Dermis microvascular lymphatic vessel endothelial cell (primary cell): ENCODE measurements at regions not wholly inside any gene's neighbourhood (a gene's known extent, or its start where the extent isn't known, plus 50 kb on each side); places are given as distances from the start of the nearest gene placed in this dataset.
"Not testable (repeated sequence)": the region's sequence is repeated elsewhere in the genome, so short reads cannot be mapped to it uniquely, and the experiment has no call there.

Experiments
- DNase-seq, 2 donors: peaks; one replicate each; pipeline versions ENCODE4 v3.0.0 to v3.0.0-alpha.2; 2010; ENCODE audit warnings: low read depth in 2 of 2

DNA sequence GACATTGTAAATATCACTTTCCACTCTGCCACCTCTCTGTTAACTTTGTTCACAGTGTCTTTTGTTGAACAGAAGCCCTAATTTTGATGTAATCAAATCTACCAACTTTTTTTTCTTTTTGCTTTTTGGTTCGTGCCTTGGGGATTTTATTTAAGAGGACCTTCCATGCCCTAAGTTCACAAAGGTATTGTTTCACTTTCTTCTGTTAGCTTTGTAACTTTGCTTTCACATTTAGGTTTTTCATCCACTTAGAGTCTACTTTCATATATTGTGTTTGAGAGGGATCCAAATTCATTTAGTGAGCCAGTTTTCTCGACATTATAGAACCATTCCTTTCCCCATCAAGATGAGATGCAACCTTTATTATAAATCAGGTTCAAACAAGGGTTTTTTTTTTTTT lies 275.7 kb upstream of the CRY1 start:
- no peak for DNase-seq

DNA sequence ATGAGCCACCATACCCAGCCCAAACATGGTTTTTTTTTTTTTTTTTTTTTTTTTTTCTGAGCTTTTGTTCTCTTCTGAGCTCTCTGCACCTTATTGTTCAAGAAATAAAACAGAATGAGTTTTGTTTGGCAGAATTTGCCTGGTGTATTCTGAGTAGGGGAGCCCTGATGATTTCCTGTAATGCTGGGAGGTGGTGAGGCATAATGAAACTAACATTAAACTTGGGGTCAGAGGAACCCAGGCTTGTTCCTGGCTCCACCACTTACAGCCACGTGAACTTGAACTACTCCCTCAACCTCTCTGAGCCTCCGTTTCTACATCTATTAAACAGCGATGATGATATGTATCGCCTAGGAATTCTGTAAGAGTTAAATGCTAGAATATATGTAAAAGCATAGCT lies 276.3 kb upstream of the CRY1 start:
- DNase-seq: no peak

DNA sequence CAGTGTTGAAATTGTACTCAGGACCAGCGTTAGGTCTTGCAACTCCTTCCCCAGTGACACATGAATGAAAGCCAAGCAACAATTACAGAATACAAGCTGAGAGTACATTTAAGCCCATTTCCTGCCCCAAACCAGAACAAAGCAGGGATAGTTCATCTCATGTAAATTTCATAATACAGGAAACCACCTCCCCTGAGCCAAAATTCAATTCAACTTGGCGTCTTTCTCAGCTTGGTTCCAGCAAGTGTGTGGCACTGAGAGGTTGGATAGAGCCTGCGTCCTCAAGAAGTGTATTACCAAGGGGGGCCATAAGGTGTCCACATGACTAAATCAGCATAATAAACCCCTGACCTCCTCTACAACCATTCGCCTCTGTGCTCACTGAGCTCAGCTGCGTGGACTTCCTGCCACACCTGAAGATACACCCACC lies 278.9 kb upstream of the CRY1 start:
- peak in 1 of 2 donors; percentile 10 for DNase-seq

DNA sequence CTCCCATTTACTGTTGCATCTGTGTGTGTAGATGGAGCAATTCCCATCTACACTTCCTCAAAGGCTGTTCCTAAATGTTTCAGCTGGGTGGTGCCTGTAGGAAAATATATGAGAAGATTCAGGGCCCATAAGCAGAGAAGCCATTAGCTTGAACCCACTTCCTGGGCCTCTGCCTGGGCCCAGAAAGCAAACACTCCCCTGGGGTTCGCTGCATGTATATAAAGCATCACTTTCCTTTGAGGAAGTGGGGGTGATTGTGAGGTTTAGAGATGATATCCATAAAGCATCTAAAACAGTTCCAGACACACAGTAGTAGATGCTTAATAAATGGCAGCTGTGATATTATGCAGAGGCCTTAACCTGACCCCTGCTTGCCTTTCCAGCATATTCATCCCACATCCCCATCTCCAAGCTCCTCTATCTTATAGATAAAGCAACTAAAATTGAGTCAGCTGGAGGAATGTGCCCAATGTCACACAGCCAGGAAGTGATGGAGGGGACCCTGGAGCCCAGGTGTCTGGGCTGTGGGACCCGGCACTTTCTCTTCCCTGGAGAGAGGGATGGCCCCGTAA lies 280.0 kb upstream of the CRY1 start:
- DNase-seq: no peak

DNA sequence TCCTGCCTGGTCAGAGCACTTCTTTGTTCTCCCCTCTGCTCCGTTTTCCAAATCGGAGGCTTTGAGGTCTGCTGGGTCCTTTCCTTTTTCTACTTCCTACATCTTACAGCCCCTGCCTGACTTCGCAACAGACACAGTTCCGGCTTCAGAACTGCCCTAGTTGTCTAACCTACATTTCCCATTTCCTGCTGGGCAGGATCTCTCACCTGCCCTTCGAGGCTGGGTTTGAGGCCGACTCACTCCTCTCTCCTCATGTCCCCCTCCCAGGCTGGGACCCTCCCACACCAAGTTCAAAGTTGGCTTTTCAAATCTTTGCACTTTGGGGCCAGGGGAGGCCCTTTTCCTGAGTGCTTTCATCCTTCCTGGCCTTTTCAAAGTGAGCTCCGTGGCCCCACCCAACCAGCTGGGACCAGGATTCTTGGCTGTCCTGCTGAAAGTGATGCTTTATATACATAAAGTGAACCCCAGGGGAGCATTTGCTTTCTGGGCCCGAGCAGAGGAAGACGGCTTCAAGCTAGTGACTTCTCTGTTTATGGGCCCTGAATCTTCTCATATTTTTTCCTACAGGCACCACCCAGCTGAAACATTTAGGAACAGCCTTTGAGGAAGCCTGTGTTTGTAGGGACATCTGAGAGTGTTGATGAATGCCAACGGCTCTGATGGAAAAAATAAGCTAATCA lies 281.0 kb upstream of the CRY1 start:
- no peak for DNase-seq

DNA sequence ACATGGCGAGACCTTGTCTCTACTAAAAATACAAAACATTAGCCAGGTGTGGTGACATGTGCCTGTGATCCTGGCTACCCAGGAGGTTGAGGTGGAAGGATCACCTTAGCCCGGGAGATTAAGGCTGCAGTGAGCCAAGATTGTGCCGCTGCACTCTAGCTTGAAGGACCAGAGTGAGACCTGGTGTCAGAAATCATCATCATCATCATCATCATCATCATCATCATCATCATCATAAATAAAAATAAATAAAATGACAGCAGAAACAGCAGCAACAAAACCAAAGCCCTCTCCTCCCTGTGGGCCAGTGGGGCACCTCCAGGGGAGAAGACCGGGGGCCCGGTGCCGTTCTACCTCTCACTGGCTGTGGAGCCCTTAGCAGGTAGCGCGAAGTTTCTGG lies 281.9 kb upstream of the CRY1 start:
- DNase-seq: no peak

DNA sequence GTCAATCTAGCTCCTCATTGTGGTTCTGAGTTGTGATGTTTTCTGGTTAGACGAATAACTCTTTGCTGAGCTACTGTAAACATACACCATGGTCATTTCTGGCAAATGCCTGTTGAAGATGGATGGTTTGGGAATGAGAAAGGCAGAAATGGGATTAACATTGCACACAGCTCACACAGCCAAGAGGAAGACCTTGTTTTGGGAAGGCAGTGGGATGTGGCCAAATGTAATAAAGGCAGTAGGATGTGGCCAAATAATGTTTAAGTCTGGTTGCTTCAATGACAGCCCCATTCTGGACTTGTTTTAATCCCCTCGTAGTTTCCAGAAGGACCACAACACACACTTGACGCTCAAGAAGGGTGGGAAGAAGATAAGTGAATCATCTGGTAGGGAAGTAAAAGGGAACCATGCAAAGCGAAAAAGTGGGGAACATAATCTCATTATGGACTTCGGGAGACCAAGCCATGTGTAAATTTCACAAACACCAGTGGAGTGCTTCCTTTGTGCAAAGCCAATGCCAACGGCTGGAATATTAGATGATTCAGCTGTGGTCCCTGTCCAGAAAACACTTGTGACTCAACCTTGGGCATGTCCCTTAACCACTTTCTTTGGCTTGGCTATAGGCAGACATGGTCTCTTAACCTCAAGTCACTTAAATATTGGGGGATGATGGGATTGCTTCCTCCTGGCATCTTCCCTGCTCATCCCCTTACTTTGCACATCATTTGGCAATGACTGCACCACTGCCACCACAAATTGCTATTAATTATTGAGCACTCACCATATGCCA lies 284.4 kb upstream of the CRY1 start:
- no peak for DNase-seq

DNA sequence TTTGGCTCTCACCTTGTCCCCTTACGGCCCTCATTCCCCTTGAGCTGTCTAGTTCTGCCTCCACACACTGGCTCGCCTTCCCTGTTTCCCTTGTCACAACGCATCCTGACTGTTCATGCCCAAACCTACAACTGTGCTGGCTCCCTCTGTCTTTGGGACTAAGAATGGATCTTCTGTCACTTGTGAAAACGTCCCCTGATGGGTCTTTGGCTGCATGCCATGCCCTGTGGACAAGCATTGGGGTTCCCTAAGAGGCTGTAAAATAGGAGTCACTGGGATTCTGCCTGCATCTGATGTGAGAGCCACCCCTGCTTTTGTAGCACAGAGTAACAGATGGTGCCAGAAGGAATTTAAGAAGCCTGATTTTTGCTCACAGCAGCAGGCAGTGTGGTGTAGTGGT lies 285.3 kb upstream of the CRY1 start:
- DNase-seq: no peak

DNA sequence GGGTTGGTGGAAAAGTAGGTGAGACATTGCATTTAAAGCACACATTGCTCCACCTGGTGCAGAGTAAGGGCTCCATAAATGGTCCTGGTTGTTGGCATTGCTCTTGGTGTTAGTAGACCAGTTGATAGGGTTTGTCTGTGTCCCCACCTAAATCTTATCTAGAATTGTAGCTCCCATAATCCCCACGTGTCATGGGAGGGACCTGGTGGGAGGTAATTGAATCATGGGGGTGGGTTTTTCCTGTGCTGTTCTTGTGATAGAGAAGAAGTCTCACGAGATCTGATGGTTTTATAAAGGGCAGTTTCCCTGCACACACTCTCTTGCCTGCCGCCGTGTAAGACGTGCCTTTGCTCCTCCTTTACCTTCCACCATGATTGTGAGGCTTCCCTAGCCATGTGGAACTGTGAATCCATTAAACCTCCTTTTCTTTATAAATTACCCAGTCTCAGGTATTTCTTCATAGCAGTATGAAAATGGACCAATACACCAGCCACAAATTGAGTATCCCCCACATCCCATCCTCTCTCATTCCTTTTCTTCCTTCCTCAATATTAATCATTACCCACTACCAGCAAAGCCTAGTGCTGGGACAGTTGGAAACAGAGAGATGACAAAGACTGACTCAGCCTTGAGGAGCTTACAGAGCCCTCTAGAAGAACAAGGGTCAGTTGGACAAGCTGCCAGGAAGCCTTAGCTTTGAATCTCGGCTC lies 285.9 kb upstream of the CRY1 start:
- not testable (repeated sequence) for DNase-seq

DNA sequence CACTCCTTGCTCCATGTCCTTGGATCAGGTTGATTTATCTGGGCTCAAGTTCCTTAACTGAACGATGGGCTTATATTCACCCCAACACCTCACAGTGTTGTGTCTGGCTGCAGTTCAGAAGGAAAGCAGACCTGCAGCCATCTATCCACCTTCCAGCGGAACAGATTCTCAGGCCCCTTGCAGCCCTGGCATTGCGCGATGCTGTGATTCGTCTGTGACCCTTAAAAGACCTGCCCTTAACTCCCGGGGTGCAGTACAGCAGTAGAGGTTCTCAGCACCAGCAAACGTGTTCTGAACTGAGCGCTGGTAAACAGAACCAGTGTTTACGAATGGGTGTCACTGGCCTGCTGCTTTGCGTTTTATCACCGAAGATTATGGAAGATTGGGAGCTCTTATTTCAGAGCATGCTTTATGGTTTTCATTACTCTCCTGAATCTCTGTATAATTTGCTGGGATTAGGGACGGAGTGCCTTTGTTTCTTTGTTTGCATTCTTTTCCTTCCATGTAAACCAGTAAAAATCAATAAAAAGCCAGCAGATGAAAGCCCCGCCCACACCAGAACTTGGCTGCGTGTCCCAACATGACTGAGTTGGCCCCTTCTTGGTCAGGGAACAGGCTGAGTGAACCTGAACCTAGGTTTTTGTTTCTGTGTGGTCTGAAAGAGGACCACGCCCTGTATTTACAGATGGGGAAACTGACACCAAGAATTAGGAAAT lies 286.7 kb upstream of the CRY1 start:
- no peak for DNase-seq

DNA sequence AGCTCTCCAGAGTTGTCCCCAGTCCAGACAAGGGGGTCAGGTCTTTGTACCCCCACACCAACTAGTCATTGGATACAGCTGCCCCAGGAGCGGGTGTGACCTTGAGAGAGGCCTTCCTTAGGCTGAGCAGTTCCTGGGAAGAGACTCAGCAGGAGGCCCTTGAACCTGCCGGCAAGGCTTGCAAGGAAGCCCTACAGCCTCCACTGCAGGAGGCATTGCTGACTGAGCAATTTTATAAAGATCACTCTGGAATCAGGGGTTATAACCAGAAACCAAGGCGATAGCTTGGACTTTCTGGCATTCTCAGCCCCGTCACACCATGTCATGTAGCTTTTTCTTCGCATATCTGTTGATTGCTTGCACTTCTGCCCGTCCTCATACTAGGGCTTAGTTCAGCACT lies 291.3 kb upstream of the CRY1 start:
- DNase-seq: no peak

DNA sequence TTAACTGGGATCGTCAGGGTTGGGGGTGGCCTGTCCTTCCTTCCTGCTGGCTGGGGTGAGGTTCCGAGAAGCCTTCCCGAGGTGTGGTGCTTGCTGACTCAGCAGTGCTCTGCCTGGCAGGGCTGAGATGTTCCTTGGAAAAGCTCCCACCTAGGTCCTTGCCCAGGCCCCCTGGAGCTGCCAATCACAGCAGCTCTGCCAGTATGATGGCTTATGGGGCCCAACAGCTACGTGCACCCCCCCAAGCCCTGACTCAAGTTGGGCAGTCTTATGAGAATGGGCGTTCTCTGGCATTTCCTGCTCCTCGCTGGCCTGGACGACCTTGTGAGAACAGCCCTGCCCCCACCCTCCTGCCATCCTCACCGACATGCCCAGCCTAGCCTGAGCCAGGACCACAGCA lies 292.2 kb upstream of the CRY1 start:
- no peak for DNase-seq

DNA sequence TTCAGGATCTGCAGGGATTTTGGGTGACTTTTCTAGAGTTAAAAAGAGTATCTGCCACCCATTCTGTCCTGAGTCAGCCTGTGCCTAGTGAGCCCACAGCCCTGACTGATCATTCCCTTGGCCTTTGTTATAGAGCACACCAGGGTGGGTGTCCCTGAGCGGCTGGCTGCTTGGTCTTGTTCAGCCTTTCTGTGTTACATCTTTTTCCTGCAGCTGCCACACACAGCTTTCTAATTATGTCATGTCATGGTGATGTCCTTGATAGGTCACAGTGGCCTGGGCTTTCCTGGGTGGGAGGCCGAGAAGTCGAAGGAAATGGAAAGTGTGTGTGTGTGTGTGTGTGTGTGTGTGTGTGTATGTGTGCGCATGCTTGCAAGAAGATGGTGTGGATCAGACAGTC lies 293.2 kb upstream of the CRY1 start:
- DNase-seq: no peak

DNA sequence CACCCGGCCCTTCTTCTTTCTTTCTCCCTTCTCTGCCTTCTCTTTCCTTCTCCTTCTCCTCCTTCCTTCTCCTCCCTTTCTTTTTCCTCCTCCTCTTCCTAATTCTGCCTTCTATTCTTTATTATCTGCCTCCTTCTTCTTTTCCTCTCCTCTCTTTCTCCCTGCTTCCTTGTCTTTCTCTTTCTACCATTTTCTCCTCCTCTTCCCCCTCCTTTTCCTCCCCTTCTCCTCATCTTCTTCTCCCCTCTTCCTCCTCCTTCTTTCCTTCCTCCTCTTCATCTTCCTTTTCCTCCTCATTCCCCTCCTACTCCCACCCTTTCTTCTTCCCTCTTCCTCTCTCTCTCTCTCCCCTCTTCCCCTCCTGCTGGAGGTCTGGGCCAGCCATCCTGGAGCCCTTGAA lies 294.9 kb upstream of the CRY1 start:
- DNase-seq: no peak

DNA sequence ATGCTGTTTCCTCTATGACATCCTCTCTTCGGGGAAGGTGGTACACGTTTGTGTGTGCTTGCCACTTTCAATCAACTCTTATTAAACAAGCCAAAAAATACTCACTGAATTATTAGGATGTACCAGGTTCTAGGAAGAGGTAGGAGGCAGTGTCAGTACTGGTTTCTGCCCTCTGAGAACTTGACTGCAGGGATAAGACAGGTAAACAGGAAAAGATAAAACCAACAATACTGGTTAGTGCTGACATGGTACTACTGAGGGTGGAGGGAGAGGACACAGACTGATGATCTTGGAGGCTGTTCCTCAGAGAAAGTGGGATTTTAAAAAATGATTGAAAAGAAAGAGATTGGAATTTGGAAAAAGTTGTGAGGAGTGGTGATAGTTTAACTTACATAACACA lies 295.2 kb upstream of the PWP1 start:
- DNase-seq: no peak

DNA sequence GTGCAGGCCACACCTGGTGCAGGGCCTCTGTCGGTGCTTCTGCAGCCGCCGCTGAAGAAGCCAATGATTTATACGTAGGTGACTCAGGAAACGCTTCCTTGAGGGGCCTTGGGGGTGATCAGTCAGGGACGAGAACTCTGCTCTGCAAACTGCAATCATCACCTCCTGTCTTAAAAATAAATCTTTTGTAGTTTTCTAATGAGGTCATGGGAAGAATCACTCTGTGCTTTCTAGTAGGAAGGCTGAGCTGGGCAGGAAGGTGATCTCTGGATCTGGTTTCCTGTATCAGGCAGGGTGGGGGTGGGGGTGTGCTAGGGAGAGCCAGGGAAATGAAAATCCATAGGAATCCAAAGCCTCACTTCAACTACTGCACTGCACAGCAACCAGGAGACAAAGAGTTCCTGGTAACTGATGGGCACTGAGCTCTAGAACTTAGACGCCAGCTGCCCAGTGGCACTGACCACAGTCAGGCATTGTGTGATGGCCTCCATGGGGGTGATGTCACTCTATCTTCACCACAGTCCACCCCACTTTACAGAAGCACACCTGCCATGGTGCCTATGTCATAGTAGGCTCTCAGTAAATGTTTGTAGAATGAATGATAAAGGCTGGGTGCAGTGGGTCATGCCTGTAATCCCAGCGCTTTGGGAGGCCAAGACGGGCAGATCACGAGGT lies 292.4 kb upstream of the PWP1 start:
- peak; percentile 11 to 55 for DNase-seq

DNA sequence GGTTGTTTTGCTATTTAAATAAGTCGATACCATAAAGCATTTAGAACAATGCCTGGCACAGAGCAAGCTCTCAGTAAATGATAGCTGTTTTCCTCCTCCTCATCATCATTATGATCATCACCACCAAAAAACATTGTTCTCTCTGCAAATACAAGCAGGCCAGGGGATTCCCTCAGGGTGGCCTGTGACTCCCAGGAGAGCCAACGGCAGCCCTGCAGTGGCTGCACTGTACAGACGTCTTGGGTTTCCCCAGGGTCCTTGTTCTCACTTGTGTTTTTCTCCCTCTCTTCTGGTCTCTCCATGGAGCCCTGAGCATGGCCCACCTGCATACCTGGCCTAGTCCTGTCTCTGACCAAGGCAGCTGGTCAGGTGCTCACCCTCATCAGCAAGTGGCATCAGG lies 290.9 kb upstream of the PWP1 start:
- no peak for DNase-seq

DNA sequence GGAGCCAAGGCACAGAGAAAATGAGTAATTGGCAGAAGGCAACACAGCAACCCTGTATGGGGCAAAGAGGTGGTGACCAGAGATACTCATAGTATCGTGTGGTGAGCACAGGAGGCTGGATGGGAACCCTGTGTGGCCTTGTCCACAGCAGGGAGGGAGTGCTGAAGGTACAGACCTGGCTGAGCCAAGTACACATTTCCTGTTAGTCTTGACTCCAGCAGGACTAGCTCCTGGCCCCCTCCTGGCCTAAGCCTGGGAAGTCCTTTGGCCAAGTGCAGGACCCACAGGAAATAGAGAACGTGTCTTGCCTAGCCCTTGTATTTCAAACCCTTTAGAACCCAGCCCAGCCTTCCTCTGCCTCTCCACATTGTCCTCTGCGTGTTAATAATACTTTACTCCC lies 289.8 kb upstream of the PWP1 start:
- no peak for DNase-seq

DNA sequence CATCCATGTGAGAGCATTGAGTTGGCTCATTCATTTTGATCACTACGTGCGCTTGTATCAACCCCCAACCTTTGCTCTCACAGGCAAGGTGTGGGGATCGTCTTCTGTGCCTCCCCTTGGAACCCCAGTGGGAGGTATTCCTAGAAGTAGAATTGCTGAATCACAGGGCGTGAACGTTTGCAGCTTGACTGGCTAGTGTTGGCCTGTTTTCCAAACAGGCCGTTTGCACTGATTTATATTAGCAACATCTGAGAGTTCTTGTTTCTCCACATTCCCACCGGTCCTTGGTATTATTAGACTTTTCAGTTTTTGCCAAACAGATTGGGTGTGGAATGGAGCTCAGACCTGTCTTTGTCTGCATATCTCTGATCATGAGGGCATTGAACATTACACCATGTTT lies 288.6 kb upstream of the PWP1 start:
- DNase-seq: no peak

DNA sequence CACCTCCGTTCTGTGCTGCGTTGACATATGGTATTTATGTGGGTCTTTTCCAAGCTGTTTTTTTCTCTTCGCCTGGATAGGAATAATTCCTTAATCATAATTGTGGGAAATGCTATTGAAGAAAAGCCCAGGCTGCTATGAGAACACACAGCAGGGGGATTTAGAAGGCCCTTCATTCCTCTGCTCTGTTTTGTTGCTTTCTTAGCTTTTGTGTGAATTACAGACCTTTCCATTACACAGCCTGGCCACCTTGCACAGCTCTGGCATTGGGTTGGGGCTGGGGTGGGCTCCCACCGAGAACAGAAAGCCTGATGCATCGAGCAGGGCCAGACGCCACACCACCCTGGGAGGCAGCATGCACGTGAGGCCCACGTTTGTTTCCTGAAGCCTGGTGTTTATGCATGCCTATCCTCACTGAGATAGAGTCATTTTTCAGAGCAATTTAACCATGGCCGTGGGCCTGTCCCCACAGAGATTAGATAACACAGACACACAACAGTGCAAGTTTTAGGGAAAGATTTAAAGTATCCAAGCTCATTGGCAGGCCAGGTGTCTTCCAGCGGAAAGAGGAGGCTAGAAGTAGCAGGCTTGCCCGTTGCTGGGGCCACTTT lies 287.6 kb upstream of the PWP1 start:
- no peak for DNase-seq

DNA sequence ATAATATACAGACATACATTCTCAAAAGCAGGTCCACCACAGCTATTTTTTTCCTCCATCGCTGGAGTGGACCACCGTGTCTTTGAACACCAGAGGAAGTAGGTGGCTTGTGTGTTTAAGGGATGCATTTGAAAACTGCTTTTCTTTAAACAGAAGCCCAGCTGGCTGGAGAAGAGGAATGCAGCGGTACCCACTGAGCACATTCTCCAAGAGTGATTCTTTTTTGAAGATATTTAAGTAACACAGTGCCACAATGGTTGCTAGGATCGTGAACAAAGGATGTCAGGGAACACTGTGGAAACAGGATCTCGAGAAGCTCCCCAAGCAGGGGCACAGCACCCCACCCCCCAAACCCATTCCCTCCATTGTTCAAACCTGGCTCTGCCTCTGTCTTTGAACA lies 286.6 kb upstream of the PWP1 start:
- no peak for DNase-seq
